ENCODE measurements at regions not wholly inside any gene's neighbourhood (a gene's known extent, or its start where the extent isn't known, plus 50 kb on each side); places are given as distances from the start of the nearest gene placed in this dataset.

DNA sequence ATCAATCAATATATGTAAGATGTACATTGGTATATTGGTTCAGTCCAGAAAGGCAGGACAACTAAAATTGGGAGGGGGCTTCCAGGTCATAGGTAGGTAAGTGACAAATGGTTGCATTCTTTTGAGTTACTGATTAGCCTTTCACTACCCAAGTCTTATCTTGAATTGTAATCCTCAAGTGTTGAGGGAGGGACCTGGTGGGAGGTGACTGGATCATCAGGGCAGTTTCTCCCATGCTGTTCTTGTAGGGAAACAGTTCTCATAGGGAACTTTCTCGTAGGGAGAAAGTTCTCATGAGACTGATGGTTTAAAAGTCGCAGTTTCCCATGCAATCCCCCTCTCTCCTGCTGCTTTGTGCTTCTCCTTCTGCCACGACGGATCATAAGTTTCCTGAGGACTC lies 809.2 kb downstream of the KCNT2 start:
- no peaks in the 10 kb centered on the region for H3K9me3 ChIP-seq (ENCODE audit: control insufficient read depth, low read length)
- WGBS, 2 experiments (ENCODE audit: insufficient coverage in 2 of 2), result 91 to 100% methylated on average over 1 to 4 of the region's 4 CpGs

DNA sequence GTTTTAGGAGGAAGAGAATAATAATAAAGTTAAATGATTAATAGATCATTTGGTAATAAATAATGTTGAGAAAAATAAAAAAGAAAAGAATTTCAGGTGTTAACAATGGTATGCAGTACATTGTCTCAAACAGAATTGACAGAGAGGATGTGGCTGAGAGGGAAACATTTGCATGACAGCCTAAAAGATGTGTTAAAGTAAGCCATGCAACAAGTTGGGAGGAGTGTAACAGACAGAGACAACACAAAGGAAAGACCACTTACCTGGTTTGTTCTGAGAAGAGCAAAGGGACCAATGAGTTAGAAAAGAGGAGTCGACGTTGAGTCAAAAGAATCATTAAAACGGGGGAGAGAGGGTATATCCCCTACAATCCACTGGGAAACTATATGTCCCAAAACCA lies 814.0 kb downstream of the KCNT2 start:
- no peaks in the 10 kb centered on the region for H3K36me3 ChIP-seq (ENCODE audit: control insufficient read depth, insufficient read depth, low read length)
- no peak overlapping the region for H3K27ac ChIP-seq (ENCODE audit: low read depth, low read length, severe bottlenecking)
- no peaks in the 10 kb centered on the region for H3K4me1 ChIP-seq (ENCODE audit: control insufficient read depth, insufficient read depth, low read length, poor library complexity, severe bottlenecking)
- H3K4me3 ChIP-seq (ENCODE audit: extremely low read depth, insufficient read depth, low read length, poor library complexity, severe bottlenecking), result no peak overlapping the region
- WGBS, 2 experiments (ENCODE audit: insufficient coverage in 2 of 2), result 94% methylated on average over 3 of the region's 3 CpGs; no CpG with 5 or more reads in 1 of the 2 experiments
- H3K9me3 ChIP-seq (ENCODE audit: control insufficient read depth, low read length), result no peaks in the 10 kb centered on the region

More for the DNA sequence above, 809.2 kb downstream of the KCNT2 start:
- Histone ChIP-seq H3K27ac (ENCODE audit: low read depth, low read length, severe bottlenecking) (no peak overlapping the region), H3K4me1 (ENCODE audit: control insufficient read depth, insufficient read depth, low read length, poor library complexity, severe bottlenecking) (no peaks in the 10 kb centered on the region), H3K4me3 (ENCODE audit: extremely low read depth, insufficient read depth, low read length, poor library complexity, severe bottlenecking) (no peak overlapping the region), H3K36me3 (ENCODE audit: control insufficient read depth, insufficient read depth, low read length) (no peaks in the 10 kb centered on the region)

DNA sequence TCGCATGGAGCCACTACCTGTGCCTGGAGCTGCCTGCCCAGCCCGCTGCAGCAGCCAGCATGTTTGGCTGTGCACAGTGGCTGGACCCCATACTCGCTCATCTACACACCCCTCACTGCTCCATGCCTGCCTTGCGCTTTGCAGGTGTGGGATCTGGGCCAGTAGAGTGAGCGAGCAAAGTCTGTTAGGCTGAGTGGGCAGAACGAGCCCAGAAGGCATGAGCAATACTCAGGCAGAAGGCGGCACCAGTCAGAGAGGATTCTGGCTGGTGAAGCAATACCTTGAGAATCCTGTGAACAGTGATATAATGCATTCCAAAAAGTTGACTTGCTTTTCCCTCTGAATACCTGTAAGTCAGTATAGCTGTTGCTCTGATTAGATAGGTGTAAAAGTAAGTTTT lies 816.4 kb downstream of the KCNT2 start:
- Histone ChIP-seq H3K9me3 (ENCODE audit: control insufficient read depth, low read length) (no peaks in the 10 kb centered on the region), H3K36me3 (ENCODE audit: control insufficient read depth, insufficient read depth, low read length) (no peaks in the 10 kb centered on the region), H3K27ac (ENCODE audit: low read depth, low read length, severe bottlenecking) (no peak overlapping the region), H3K4me3 (ENCODE audit: extremely low read depth, insufficient read depth, low read length, poor library complexity, severe bottlenecking) (no peak overlapping the region), H3K4me1 (ENCODE audit: control insufficient read depth, insufficient read depth, low read length, poor library complexity, severe bottlenecking) (no peaks in the 10 kb centered on the region)
- 95 to 98% methylated on average over 5 to 6 of the region's 7 CpGs for WGBS, 2 experiments (ENCODE audit: insufficient coverage in 2 of 2)

DNA sequence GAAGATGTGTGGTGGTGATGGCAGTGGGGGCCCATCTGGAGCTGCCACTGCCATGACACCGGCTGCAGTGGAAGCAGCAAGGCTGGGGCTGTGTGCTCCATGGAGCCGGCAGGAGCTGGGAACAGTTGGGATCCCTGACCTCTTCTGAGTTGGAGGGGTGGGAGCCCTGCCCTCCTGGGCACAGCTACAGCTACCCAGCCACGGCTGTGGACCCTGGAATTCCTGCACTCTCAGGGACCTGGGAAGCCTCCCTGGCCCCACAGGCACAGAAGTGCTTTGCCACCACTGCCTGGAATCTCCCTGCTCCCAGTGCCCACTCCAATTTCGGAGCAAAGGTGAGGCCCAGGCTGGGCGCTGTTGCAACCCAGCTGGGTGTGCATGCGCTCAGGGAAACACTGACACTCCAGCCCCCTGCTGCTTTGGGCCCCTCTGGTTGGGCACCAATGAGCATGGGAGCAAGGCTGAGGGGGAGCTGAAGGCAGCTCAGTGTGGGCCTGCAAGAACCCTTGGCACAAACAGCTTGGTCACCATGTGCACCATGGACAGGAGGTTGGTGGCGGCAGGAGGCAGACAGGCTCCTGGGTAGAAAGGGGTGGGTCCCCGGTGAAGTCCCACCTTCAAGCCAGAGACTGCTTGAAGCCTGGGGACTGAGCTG lies 817.6 kb downstream of the KCNT2 start:
- Histone ChIP-seq H3K27ac (ENCODE audit: low read depth, low read length, severe bottlenecking) (no peak overlapping the region), H3K4me3 (ENCODE audit: extremely low read depth, insufficient read depth, low read length, poor library complexity, severe bottlenecking) (no peak overlapping the region), H3K36me3 (ENCODE audit: control insufficient read depth, insufficient read depth, low read length) (no peaks in the 10 kb centered on the region), H3K4me1 (ENCODE audit: control insufficient read depth, insufficient read depth, low read length, poor library complexity, severe bottlenecking) (no peaks in the 10 kb centered on the region), H3K9me3 (ENCODE audit: control insufficient read depth, low read length) (no peaks in the 10 kb centered on the region)
- 77 to 94% methylated on average over 6 to 8 of the region's 8 CpGs for WGBS, 2 experiments (ENCODE audit: insufficient coverage in 2 of 2)

DNA sequence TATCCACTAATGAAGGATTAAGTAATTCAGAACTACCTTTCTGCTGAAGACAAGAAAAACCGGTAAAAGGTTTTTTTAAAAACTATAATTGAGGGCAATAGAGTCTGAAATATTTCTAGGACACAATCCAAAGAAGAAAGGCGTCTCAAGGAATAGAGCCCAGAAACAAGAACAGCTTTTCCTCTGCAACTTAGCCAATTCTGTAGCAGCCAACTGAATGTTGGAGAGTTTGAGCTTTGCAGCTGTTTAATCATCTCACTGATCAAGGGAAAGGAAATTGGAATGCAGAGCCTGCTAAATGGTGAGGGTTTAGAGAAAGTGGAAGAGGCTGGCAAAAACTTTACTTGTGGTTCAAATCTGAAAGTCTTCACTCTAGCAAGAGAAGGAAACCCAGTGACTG lies 818.9 kb downstream of the KCNT2 start:
- H3K4me1 ChIP-seq (ENCODE audit: control insufficient read depth, insufficient read depth, low read length, poor library complexity, severe bottlenecking), result no peaks in the 10 kb centered on the region
- H3K4me3 ChIP-seq (ENCODE audit: extremely low read depth, insufficient read depth, low read length, poor library complexity, severe bottlenecking), result no peak overlapping the region
- WGBS, 2 experiments (ENCODE audit: insufficient coverage in 2 of 2), result no CpG with 5 or more reads among the region's 2 CpGs
- no peaks in the 10 kb centered on the region for H3K36me3 ChIP-seq (ENCODE audit: control insufficient read depth, insufficient read depth, low read length)
- H3K9me3 ChIP-seq (ENCODE audit: control insufficient read depth, low read length), result no peaks in the 10 kb centered on the region
- H3K27ac ChIP-seq (ENCODE audit: low read depth, low read length, severe bottlenecking), result no peak overlapping the region

DNA sequence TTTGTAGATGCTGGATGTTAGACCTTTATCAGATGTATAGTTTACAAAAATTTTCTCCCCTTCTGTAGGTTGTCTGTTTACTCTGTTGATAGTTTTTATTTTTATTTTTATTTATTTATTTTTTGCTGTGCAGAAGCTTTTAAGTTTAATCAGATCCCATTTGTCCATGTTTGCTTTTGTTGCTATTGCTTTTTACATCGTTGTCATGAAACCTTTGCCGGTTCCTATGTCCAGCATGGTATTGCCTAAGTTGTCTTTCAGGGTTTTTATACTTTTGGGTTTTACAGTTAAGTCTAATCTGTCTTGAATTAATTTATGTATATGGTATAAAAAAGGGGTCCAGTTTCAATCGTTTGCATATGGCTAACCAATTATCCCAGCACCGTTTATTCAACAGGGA lies 819.5 kb downstream of the KCNT2 start:
- Histone ChIP-seq H3K36me3 (ENCODE audit: control insufficient read depth, insufficient read depth, low read length) (no peaks in the 10 kb centered on the region), H3K27ac (ENCODE audit: low read depth, low read length, severe bottlenecking) (no peak overlapping the region), H3K4me1 (ENCODE audit: control insufficient read depth, insufficient read depth, low read length, poor library complexity, severe bottlenecking) (no peaks in the 10 kb centered on the region), H3K9me3 (ENCODE audit: control insufficient read depth, low read length) (no peaks in the 10 kb centered on the region), H3K4me3 (ENCODE audit: extremely low read depth, insufficient read depth, low read length, poor library complexity, severe bottlenecking) (no peak overlapping the region)
- 83% methylated on average over 2 of the region's 4 CpGs; no CpG with 5 or more reads in 1 of the 2 experiments for WGBS, 2 experiments (ENCODE audit: insufficient coverage in 2 of 2)

DNA sequence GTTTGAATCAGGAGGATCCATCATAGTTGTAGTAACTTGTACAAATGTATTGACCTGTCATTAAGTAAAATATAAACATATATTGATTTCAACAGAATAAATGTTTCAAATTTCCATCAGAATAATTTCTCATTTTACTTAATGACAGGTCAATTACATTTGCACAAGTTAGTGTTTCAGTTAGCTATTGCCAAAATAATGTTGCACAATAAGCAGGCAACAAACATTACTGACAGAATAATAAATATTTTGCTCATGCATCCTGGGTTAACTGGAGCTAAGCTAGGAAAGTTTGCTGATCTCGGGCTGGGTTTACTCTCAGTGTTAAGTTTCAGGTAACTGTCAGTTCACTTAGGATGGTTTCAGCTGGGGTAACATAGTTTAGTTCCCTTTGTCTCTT lies 822.4 kb downstream of the KCNT2 start:
- Histone ChIP-seq H3K36me3 (ENCODE audit: control insufficient read depth, insufficient read depth, low read length) (no peaks in the 10 kb centered on the region), H3K27ac (ENCODE audit: low read depth, low read length, severe bottlenecking) (no peak overlapping the region), H3K4me1 (ENCODE audit: control insufficient read depth, insufficient read depth, low read length, poor library complexity, severe bottlenecking) (no peaks in the 10 kb centered on the region), H3K9me3 (ENCODE audit: control insufficient read depth, low read length) (no peaks in the 10 kb centered on the region), H3K4me3 (ENCODE audit: extremely low read depth, insufficient read depth, low read length, poor library complexity, severe bottlenecking) (no peak overlapping the region)
- 60 to 75% methylated on average over 1 of the region's 1 CpG for WGBS, 2 experiments (ENCODE audit: insufficient coverage in 2 of 2)

DNA sequence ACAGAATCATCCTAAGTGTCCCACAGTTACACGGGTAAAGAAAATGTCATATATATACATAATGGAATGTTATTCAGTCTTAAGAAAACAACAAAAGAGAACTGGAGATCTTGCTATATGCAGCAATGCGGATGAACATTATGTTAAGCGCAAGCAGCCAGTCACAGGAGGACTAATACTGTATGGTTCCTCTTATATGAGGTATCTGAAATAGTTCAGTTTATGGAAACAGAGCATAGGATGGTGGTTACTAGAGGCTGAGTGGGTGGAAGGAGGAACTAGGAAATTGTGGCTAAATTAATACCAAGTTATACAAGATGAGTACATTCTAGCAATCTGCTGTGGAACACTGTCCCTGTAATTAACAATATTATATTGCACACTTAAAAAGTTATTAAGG lies 834.3 kb downstream of the KCNT2 start:
- WGBS, 2 experiments (ENCODE audit: insufficient coverage in 2 of 2), result 96 to 100% methylated on average over 2 of the region's 3 CpGs
- no peaks in the 10 kb centered on the region for H3K9me3 ChIP-seq (ENCODE audit: control insufficient read depth, low read length)
- no peak overlapping the region for H3K27ac ChIP-seq (ENCODE audit: low read depth, low read length, severe bottlenecking)
- no peaks in the 10 kb centered on the region for H3K36me3 ChIP-seq (ENCODE audit: control insufficient read depth, insufficient read depth, low read length)
- H3K4me3 ChIP-seq (ENCODE audit: extremely low read depth, insufficient read depth, low read length, poor library complexity, severe bottlenecking), result no peak overlapping the region
- no peaks in the 10 kb centered on the region for H3K4me1 ChIP-seq (ENCODE audit: control insufficient read depth, insufficient read depth, low read length, poor library complexity, severe bottlenecking)

DNA sequence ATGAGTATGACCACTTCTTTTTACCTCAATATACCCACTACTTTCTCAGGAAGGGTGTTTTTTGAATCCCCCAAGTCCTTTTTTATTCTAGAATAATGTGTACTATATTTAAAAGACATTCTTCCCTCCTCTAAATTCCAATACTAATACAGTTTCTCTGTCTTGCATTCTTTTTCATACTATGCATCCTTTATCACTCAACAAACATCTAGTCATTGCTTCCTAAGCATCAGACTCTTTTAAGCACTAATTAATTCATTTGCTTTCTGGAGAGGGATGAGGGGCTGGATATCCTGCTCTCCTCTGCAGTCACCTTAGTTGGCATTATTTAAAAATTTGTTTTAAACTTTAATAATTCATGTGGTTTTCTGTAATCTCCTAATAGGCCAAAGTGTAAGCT lies 838.8 kb downstream of the KCNT2 start:
- H3K27ac ChIP-seq (ENCODE audit: low read depth, low read length, severe bottlenecking), result no peak overlapping the region
- H3K4me1 ChIP-seq (ENCODE audit: control insufficient read depth, insufficient read depth, low read length, poor library complexity, severe bottlenecking), result no peaks in the 10 kb centered on the region
- no peaks in the 10 kb centered on the region for H3K9me3 ChIP-seq (ENCODE audit: control insufficient read depth, low read length)
- no peak overlapping the region for H3K4me3 ChIP-seq (ENCODE audit: extremely low read depth, insufficient read depth, low read length, poor library complexity, severe bottlenecking)
- H3K36me3 ChIP-seq (ENCODE audit: control insufficient read depth, insufficient read depth, low read length), result no peaks in the 10 kb centered on the region

DNA sequence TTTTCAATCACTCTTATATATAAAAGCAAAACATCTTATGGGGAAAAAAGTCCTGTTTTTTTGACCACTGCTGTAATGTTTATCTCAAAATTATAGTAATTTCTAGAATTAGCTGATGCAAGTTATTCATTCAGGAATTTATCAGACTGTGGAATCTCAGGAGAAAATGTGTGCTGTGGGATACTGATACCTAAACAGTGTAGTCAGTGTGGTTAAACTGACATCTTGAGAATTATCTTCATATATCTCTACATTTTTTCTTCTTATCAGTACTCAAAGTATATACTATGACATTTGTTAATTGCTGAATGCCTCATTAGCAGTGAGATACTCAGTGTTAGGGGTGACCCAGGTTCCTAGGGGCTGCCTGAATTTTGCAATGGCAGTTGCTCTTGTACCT lies 839.3 kb downstream of the KCNT2 start:
- Histone ChIP-seq H3K4me1 (ENCODE audit: control insufficient read depth, insufficient read depth, low read length, poor library complexity, severe bottlenecking) (no peaks in the 10 kb centered on the region), H3K36me3 (ENCODE audit: control insufficient read depth, insufficient read depth, low read length) (no peaks in the 10 kb centered on the region), H3K4me3 (ENCODE audit: extremely low read depth, insufficient read depth, low read length, poor library complexity, severe bottlenecking) (no peak overlapping the region), H3K27ac (ENCODE audit: low read depth, low read length, severe bottlenecking) (no peak overlapping the region), H3K9me3 (ENCODE audit: control insufficient read depth, low read length) (no peaks in the 10 kb centered on the region)

DNA sequence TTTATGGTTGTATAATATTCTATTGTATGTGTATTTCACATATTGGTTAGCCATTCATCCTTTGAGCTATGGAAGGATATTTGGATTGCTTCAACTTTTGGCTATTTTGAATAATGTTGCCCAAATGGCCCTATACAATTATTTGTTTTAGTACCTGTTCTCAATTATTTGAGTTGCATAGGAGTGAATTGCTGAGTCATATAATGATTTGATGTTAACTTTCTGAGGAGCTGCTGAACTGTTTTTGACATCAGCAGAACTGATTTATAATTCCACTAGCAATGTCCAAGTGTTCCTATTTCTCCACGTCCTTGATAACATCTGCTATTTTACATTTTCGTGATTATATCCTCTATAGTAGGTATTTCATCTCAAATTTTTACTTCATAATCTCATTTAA lies 839.9 kb downstream of the KCNT2 start:
- WGBS, 2 experiments (ENCODE audit: insufficient coverage in 2 of 2), result no CpG with 5 or more reads among the region's 2 CpGs
- Histone ChIP-seq H3K4me3 (ENCODE audit: extremely low read depth, insufficient read depth, low read length, poor library complexity, severe bottlenecking) (no peak overlapping the region), H3K9me3 (ENCODE audit: control insufficient read depth, low read length) (no peaks in the 10 kb centered on the region), H3K27ac (ENCODE audit: low read depth, low read length, severe bottlenecking) (no peak overlapping the region), H3K4me1 (ENCODE audit: control insufficient read depth, insufficient read depth, low read length, poor library complexity, severe bottlenecking) (no peaks in the 10 kb centered on the region), H3K36me3 (ENCODE audit: control insufficient read depth, insufficient read depth, low read length) (no peaks in the 10 kb centered on the region)
